Upper lobe of left lung (tissue), 6 donors: ENCODE measurements at regions not wholly inside any gene's neighbourhood (a gene's known extent, or its start where the extent isn't known, plus 50 kb on each side); places are given as distances from the start of the nearest gene placed in this dataset.
A peak's percentile ranks its signal among the peaks of the same experiment; 100 is the strongest.

ENCODE experiments used
- ATAC-seq, 2 donors: fragments of 200-7000 bp; cut with Tn5 transposase; one replicate each; pipeline ENCODE4 v1.9.1; 2022; ENCODE audit warnings: mild to moderate bottlenecking in 2 of 2, moderate library complexity in 2 of 2; ENCODE audit not compliant: low FRiP score in 2 of 2
- DNase-seq, 2 donors: peaks; one replicate each; pipeline ENCODE4 v3.0.0-alpha.2; 2019 to 2020
- H3K27ac ChIP-seq, 4 donors: fragments of 200-600 bp; sonication (generic); one replicate each; pipeline ENCODE4 v1.5.1; 2016 to 2019
- H3K27me3 ChIP-seq, 4 donors: fragments of 200-600 bp; sonication (generic); one replicate each; pipeline ENCODE4 v1.5.1; 2017 to 2019
- H3K36me3 ChIP-seq, 4 donors: fragments of 200-600 bp; sonication (generic); one replicate each; pipeline ENCODE4 v1.5.1; 2016 to 2019
- H3K4me1 ChIP-seq, 4 donors: fragments of 200-600 bp; sonication (generic); one replicate each; pipeline ENCODE4 v1.5.1; 2018 to 2019
- H3K4me3 ChIP-seq, 4 donors: fragments of 200-600 bp; sonication (generic); one replicate each; pipeline ENCODE4 v1.5.1; 2017 to 2019; ENCODE audit warnings: mild to moderate bottlenecking in 2 of 4, moderate library complexity in 1 of 4
- H3K9me3 ChIP-seq, 4 donors: fragments of 200-600 bp; sonication (generic); one replicate each; pipeline ENCODE4 v1.5.1; 2018 to 2019
- EP300 ChIP-seq, 4 donors: sonication (generic); formaldehyde crosslinking; IDR thresholded peaks; one replicate each; pipeline ENCODE4 v1.5.1; 2017; ENCODE audit warnings: antibody characterized with exemption in 4 of 4, control low read depth in 2 of 4
- POLR2A ChIP-seq, 4 donors: fragments of 450-650 bp; IDR thresholded peaks; one replicate each; pipeline ENCODE4 v1.5.1; 2016 to 2017; ENCODE audit warnings: antibody characterized with exemption in 4 of 4, mild to moderate bottlenecking in 2 of 4
- POLR2AphosphoS5 ChIP-seq, 2 donors: sonication (generic); formaldehyde crosslinking; IDR thresholded peaks; one replicate each; pipeline ENCODE4 v1.5.1; 2017; ENCODE audit warnings: antibody characterized with exemption in 2 of 2
- WGBS, 2 donors: methylation state at CpG; one replicate each; pipeline ENCODE4 v1.1.5; 2017 to 2018; 5-methylcytosine and 5-hydroxymethylcytosine counted together
- TF ChIP-seq, protein P1 (sequence below), 6 experiments: fragments of 450-650 bp in 4 of 6; fragments of 200-600 bp in 2 of 6; sonication (generic) in 2 of 6; IDR thresholded peaks; one replicate each; pipeline ENCODE4 v1.5.1; 2016 to 2019; ENCODE audit warnings: antibody characterized with exemption in 6 of 6
- donor health status: DM: no; HTN: no; CAD: no; lungs with moderate emphysema.
- donor health status: DM: no; HTN: yes; CAD: no; lungs with severe emphysema.

DNA sequence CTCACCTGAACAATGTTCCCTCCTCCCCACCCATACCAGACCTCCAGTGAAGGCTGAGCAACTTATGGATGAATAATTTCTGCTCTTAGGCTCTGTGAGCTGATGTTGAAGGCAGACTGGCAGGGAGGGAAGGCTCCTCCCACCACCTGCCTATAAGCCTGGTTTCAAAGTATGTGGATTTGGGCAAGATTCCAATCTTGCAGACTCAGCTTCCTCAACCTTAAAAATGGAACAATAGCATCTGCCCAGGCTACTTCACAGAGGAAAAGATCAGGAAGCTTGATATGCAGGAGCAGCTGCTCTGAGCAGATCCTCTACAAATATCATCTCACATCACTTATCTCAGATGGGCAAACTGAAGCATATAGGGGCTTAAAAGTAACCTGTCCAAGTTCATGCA lies 112.2 kb downstream of the ZFP36L2 start:
- ATAC-seq (no peak), DNase-seq (no peak)
- peaks cover 0 to 8% (median under 1%) of the 10 kb centered on the region in 4 donors for H3K9me3 ChIP-seq
- TF ChIP-seq POLR2A (IDR thresholded peaks at IDR 0.05): no peak
- no peak for TF ChIP-seq POLR2AphosphoS5 (IDR thresholded peaks at IDR 0.05)
- no peak for TF ChIP-seq EP300 (IDR thresholded peaks at IDR 0.05)
- TF ChIP-seq, protein P1, sequence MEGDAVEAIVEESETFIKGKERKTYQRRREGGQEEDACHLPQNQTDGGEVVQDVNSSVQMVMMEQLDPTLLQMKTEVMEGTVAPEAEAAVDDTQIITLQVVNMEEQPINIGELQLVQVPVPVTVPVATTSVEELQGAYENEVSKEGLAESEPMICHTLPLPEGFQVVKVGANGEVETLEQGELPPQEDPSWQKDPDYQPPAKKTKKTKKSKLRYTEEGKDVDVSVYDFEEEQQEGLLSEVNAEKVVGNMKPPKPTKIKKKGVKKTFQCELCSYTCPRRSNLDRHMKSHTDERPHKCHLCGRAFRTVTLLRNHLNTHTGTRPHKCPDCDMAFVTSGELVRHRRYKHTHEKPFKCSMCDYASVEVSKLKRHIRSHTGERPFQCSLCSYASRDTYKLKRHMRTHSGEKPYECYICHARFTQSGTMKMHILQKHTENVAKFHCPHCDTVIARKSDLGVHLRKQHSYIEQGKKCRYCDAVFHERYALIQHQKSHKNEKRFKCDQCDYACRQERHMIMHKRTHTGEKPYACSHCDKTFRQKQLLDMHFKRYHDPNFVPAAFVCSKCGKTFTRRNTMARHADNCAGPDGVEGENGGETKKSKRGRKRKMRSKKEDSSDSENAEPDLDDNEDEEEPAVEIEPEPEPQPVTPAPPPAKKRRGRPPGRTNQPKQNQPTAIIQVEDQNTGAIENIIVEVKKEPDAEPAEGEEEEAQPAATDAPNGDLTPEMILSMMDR (IDR thresholded peaks at IDR 0.05): no peak
- H3K4me1 ChIP-seq: peaks cover 11 to 26% (median 20%) of the 10 kb centered on the region in 4 donors
- no peaks in the 10 kb centered on the region for H3K27me3 ChIP-seq
- no peaks in the 10 kb centered on the region for H3K36me3 ChIP-seq
- H3K27ac ChIP-seq: no peak overlapping the region
- no peak overlapping the region for H3K4me3 ChIP-seq

DNA sequence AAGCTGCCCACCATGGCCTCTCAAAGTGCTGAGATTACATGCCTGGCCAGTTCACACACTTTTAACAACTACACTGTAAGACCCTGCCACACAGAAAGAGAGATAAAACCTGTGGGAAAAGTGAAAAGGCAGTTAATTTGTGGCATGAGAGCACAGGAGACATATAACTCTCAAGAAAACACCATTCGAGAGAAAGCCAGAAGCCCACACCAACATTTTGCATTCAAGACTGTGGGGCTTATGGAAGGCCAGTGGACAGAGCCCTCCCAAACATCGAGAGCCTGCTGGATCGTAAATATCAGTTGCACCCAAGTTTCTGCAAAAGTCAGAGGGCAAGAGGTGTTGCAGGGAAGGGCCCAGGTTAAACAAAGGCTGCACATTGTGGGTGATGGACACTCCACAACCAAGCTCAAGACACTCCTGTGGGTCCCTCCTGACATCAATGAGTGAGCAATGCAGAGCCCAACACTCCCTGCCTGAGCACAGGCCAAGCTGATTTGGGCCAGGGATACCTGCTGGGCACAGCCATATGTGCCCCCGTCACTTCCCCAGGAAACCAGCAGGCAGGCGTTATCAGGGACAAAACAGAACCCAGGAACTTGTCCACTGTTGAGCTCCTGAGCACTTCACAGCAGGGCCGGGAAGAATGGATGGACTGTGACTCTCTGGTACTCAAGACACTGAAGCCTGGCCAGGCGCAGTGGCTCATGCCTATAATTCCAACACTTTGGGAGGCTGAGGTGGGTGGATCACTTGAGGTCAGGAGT lies 114.4 kb downstream of the ZFP36L2 start:
- no peak overlapping the region for H3K27ac ChIP-seq

DNA sequence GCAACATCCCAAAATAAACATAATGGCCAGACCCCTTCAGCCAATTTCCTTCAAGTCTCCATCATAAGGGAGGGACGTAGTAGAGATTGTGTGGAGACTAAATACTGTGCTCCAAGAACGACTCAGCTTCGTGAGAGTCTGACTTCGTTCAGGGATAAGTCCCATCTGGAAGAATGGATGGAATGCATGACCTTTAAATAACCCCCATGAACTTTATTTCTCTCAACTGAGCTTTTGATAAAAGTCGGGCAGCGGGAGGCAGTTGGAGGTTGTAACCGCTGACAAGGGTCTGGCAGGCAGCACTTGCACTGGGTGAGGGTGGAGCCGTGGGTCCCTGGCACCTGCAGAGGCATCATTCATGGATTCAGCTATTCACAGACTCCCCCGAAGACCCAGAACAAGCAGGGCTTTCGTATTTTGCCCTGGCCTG lies 115.9 kb downstream of the ZFP36L2 start:
- ATAC-seq: peak in 1 of 2 donors; percentile 30

More for the DNA sequence above, 114.4 kb downstream of the ZFP36L2 start:
- no peaks in the 10 kb centered on the region for H3K27me3 ChIP-seq
- TF ChIP-seq POLR2A (IDR thresholded peaks at IDR 0.05) (no peak), POLR2AphosphoS5 (IDR thresholded peaks at IDR 0.05) (no peak), EP300 (IDR thresholded peaks at IDR 0.05) (no peak)
- TF ChIP-seq, protein P1 (IDR thresholded peaks at IDR 0.05): no peak
- 86 to 91% methylated on average over 5 to 7 of the region's 7 CpGs for WGBS, 2 donors
- no peak overlapping the region for H3K4me3 ChIP-seq
- peaks cover 32 to 48% (median 40%) of the 10 kb centered on the region in 4 donors for H3K4me1 ChIP-seq
- no peaks in the 10 kb centered on the region for H3K9me3 ChIP-seq
- no peaks in the 10 kb centered on the region for H3K36me3 ChIP-seq
- DNase-seq: no peak
- no peak for ATAC-seq

DNA sequence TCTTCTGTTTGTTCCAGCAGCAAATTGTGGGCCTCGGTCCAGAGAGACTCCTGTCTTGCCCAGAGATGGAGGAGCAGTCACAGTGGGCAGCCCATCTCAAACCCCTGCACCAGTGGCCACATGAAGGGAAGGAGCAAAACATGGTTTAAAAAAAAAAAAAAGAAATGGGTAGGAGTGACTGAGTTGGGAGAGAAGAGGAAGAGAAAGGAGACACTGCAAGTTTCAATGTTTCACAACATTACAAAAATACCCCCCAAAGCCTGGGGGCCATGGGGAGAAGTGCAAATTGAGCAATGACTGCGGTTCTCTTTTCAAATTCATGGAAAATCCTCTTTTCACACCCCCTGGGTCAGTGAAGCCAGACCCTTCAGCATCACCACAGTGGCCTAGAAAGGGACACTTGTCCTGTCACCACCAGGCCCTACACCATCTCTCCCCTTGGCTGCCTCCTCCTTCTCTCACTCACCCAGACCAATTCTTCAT lies 117.1 kb downstream of the ZFP36L2 start:
- Histone ChIP-seq H3K9me3 (no peaks in the 10 kb centered on the region), H3K36me3 (no peaks in the 10 kb centered on the region), H3K27ac (peak overlapping the region; percentile 81 to 89 (median 86)), H3K4me1 (peaks cover 52 to 61% (median 56%) of the 10 kb centered on the region in 4 donors), H3K4me3 (no peak overlapping the region), H3K27me3 (no peaks in the 10 kb centered on the region)
- DNase-seq: no peak
- TF ChIP-seq POLR2AphosphoS5 (IDR thresholded peaks at IDR 0.05) (peak; percentile 26 to 49), EP300 (IDR thresholded peaks at IDR 0.05) (peak in 1 of 4 donors; percentile 13), POLR2A (IDR thresholded peaks at IDR 0.05) (no peak)
- TF ChIP-seq, protein P1 (IDR thresholded peaks at IDR 0.05): no peak
- ATAC-seq: peak in 1 of 2 donors; percentile 42
- 40 to 47% methylated on average over 2 of the region's 2 CpGs for whole genome bisulfite sequencing, 2 donors

More for the DNA sequence above, 115.9 kb downstream of the ZFP36L2 start:
- 51 to 62% methylated on average over 10 of the region's 10 CpGs for WGBS, 2 donors
- no peaks in the 10 kb centered on the region for H3K9me3 ChIP-seq
- no peaks in the 10 kb centered on the region for H3K36me3 ChIP-seq
- TF ChIP-seq, protein P1 (IDR thresholded peaks at IDR 0.05): no peak
- no peak for TF ChIP-seq EP300 (IDR thresholded peaks at IDR 0.05)
- no peak for TF ChIP-seq POLR2A (IDR thresholded peaks at IDR 0.05)
- no peak for TF ChIP-seq POLR2AphosphoS5 (IDR thresholded peaks at IDR 0.05)
- H3K4me3 ChIP-seq: no peak overlapping the region
- H3K27me3 ChIP-seq: no peaks in the 10 kb centered on the region
- H3K27ac ChIP-seq: peak overlapping the region; percentile 48 to 89 (median 75)
- peaks cover 47 to 63% (median 55%) of the 10 kb centered on the region in 4 donors for H3K4me1 ChIP-seq
- no peak for DNase-seq
